ENCODE measurements at regions not wholly inside any gene's neighbourhood (a gene's known extent, or its start where the extent isn't known, plus 50 kb on each side); places are given as distances from the start of the nearest gene placed in this dataset.

- no peaks in the 10 kb centered on the region; the same call in 1 of the 2 replicates for H3K9me3 ChIP-seq (ENCODE audit: control insufficient read depth, insufficient read depth, low read length)
- ChIA-PET CTCF (no interaction called here), POLR2A (no interaction called here)
- H3K27ac ChIP-seq (ENCODE audit: low read depth, low read length): no peak overlapping the region
- no peak for DNase-seq (ENCODE audit: low read depth, low spot score)
- no peak for TF ChIP-seq CTCF (IDR thresholded peaks at IDR 0.05; ENCODE audit: low read depth, low read length)
- H3K4me3 ChIP-seq (ENCODE audit: low read depth, low read length): no peak overlapping the region
- no peaks in the 10 kb centered on the region for H3K27me3 ChIP-seq (ENCODE audit: control insufficient read depth, insufficient read depth, low read length)
Measured at GRCh38 chr12:127339065-127339464, 927.9 kb upstream of the TMEM132C start.

- Histone ChIP-seq H3K9me3 (ENCODE audit: control insufficient read depth, insufficient read depth, low read length) (no peaks in the 10 kb centered on the region; the same call in 1 of the 2 replicates), H3K27me3 (ENCODE audit: control insufficient read depth, insufficient read depth, low read length) (no peaks in the 10 kb centered on the region), H3K27ac (ENCODE audit: low read depth, low read length) (no peak overlapping the region), H3K4me3 (ENCODE audit: low read depth, low read length) (no peak overlapping the region)
- TF ChIP-seq CTCF (IDR thresholded peaks at IDR 0.05; ENCODE audit: low read depth, low read length): no peak
- ChIA-PET POLR2A (no interaction called here), CTCF (no interaction called here)
- DNase-seq (ENCODE audit: low read depth, low spot score): no peak
Measured at GRCh38 chr12:127340381-127340780, 926.6 kb upstream of the TMEM132C start.

GRCh38 chr12:127342861-127343260, 924.1 kb upstream of the TMEM132C start:
- TF ChIP-seq CTCF (IDR thresholded peaks at IDR 0.05; ENCODE audit: low read depth, low read length): no peak
- Histone ChIP-seq H3K4me3 (ENCODE audit: low read depth, low read length) (no peak overlapping the region), H3K27me3 (ENCODE audit: control insufficient read depth, insufficient read depth, low read length) (no peaks in the 10 kb centered on the region), H3K9me3 (ENCODE audit: control insufficient read depth, insufficient read depth, low read length) (no peaks in the 10 kb centered on the region; the same call in 1 of the 2 replicates), H3K27ac (ENCODE audit: low read depth, low read length) (no peak overlapping the region)
- ChIA-PET POLR2A (no interaction called here), CTCF (no interaction called here)
- DNase-seq (ENCODE audit: low read depth, low spot score): no peak

- Histone ChIP-seq H3K27ac (ENCODE audit: low read depth, low read length) (no peak overlapping the region), H3K4me3 (ENCODE audit: low read depth, low read length) (no peak overlapping the region), H3K9me3 (ENCODE audit: control insufficient read depth, insufficient read depth, low read length) (no peaks in the 10 kb centered on the region; the same call in 1 of the 2 replicates), H3K27me3 (ENCODE audit: control insufficient read depth, insufficient read depth, low read length) (no peaks in the 10 kb centered on the region)
- TF ChIP-seq CTCF (IDR thresholded peaks at IDR 0.05; ENCODE audit: low read depth, low read length): no peak
- ChIA-PET POLR2A (no interaction called here), CTCF (no interaction called here)
- DNase-seq (ENCODE audit: low read depth, low spot score): no peak
Measured at GRCh38 chr12:127343940-127344339, 923.0 kb upstream of the TMEM132C start.

- H3K4me3 ChIP-seq (ENCODE audit: low read depth, low read length): no peak overlapping the region
- no peak for TF ChIP-seq CTCF (IDR thresholded peaks at IDR 0.05; ENCODE audit: low read depth, low read length)
- no peak overlapping the region for H3K27ac ChIP-seq (ENCODE audit: low read depth, low read length)
- no peaks in the 10 kb centered on the region for H3K27me3 ChIP-seq (ENCODE audit: control insufficient read depth, insufficient read depth, low read length)
- CTCF ChIA-PET: interaction anchor here (0.8 to 1.5 kb wide), 2 partner anchors 30 to 243 kb away, joined by 4 read pairs; no protein-coding TSS in a partner anchor
- H3K9me3 ChIP-seq (ENCODE audit: control insufficient read depth, insufficient read depth, low read length): peaks cover 15% of the 10 kb centered on the region
- POLR2A ChIA-PET: no interaction called here
- DNase-seq (ENCODE audit: low read depth, low spot score): no peak
Measured at GRCh38 chr12:127351481-127352010, 915.4 kb upstream of the TMEM132C start.
